Keratinocyte (primary cell): ENCODE measurements at regions not wholly inside any gene's neighbourhood (a gene's known extent, or its start where the extent isn't known, plus 50 kb on each side); places are given as distances from the start of the nearest gene placed in this dataset.

ENCODE experiments used
- DNase-seq: peaks from one replicate; pipeline ENCODE4 v3.0.0-alpha.2; 2011; ENCODE audit warnings: low read depth, missing footprints, low spot score
- FAIRE-seq: peaks from 2 replicates; lab custom pipeline; 2011; peaks lifted over from hg19 to GRCh38; lab: Jason Lieb, UNC
- H2AFZ ChIP-seq: 2 replicates; pipeline ENCODE4 v1.6.0; 2012; ENCODE audit warnings: low read length, control low read depth, inconsistent platforms; ENCODE audit not compliant: control insufficient read depth
- H3K27ac ChIP-seq: 2 replicates; pipeline ENCODE4 v1.5.1; 2011; ENCODE audit warnings: low read length; ENCODE audit not compliant: control insufficient read depth, insufficient read depth
- H3K27me3 ChIP-seq: 3 replicates; pipeline ENCODE4 v1.6.0; 2011; ENCODE audit warnings: low read length; ENCODE audit not compliant: control insufficient read depth, insufficient read depth; ENCODE audit errors: extremely low read depth
- H3K36me3 ChIP-seq, 2 experiments: 2 replicates in 1 of 2; 3 replicates in 1 of 2; pipeline ENCODE4 v1.5.1; 2011; ENCODE audit warnings: low read length in 2 of 2, mild to moderate bottlenecking in 1 of 2; ENCODE audit not compliant: control insufficient read depth in 2 of 2, insufficient read depth in 2 of 2; ENCODE audit errors: extremely low read depth in 1 of 2
- H3K4me1 ChIP-seq: 3 replicates; pipeline ENCODE4 v1.5.1; 2011; ENCODE audit warnings: low read length; ENCODE audit not compliant: control insufficient read depth, insufficient read depth; ENCODE audit errors: extremely low read depth
- H3K4me2 ChIP-seq: 3 replicates; pipeline ENCODE4 v1.6.0; 2011; ENCODE audit warnings: low read depth, low read length; ENCODE audit not compliant: control insufficient read depth, insufficient read depth; ENCODE audit errors: extremely low read depth
- H3K4me3 ChIP-seq, 3 experiments: fragments of 200-600 bp in 1 of 3; sonication (generic) in 1 of 3; 2 replicates in 2 of 3; 3 replicates in 1 of 3; pipeline ENCODE4 v1.5.1; 2011 to 2016; ENCODE audit warnings: low read length in 3 of 3, mild to moderate bottlenecking in 3 of 3, control low read depth in 2 of 3, inconsistent platforms in 1 of 3, low read depth in 1 of 3, mixed read lengths in 1 of 3, mixed run types in 1 of 3, moderate library complexity in 1 of 3; ENCODE audit not compliant: control insufficient read depth in 2 of 3, insufficient read depth in 2 of 3; ENCODE audit errors: extremely low read depth in 1 of 3
- H3K79me2 ChIP-seq: 2 replicates; pipeline ENCODE4 v1.6.0; 2012; ENCODE audit warnings: low read length; ENCODE audit not compliant: control insufficient read depth, insufficient read depth
- H3K9ac ChIP-seq: 3 replicates; pipeline ENCODE4 v1.6.0; 2011; ENCODE audit warnings: low read length; ENCODE audit not compliant: control insufficient read depth, insufficient read depth; ENCODE audit errors: extremely low read depth
- H3K9me1 ChIP-seq: 3 replicates; pipeline ENCODE4 v1.6.0; 2011; ENCODE audit warnings: low read length; ENCODE audit not compliant: control insufficient read depth, insufficient read depth; ENCODE audit errors: extremely low read depth
- H3K9me3 ChIP-seq: 2 replicates; pipeline ENCODE4 v1.5.1; 2012; ENCODE audit warnings: low read depth, low read length; ENCODE audit not compliant: control insufficient read depth
- H4K20me1 ChIP-seq: 3 replicates; pipeline ENCODE4 v1.6.0; 2011; ENCODE audit warnings: low read length; ENCODE audit not compliant: control insufficient read depth, insufficient read depth; ENCODE audit errors: extremely low read depth
- EZH2 ChIP-seq: IDR thresholded peaks from one replicate; pipeline ENCODE4 v1.6.1; 2012; ENCODE audit warnings: inconsistent platforms, mild to moderate bottlenecking, low read length, moderate library complexity
- dilution Hi-C: fragments of 300-500 bp; cut with MboI; formaldehyde crosslinking; loops from one replicate; pipeline ENCODE4 v1.7.0; 2020; ENCODE audit warnings: low sequenced_read_pairs; ENCODE audit not compliant: extremely low pct_ligation_motif_present
- TF ChIP-seq, protein P1 (sequence below), 3 experiments: IDR thresholded peaks in 1 of 3; conservative IDR thresholded peaks in 1 of 3; optimal IDR thresholded peaks in 1 of 3; 2 replicates in 2 of 3; 3 replicates in 1 of 3; pipeline versions ENCODE3 to v1.5.1; 2011; ENCODE audit warnings: low read length in 3 of 3, mild to moderate bottlenecking in 3 of 3, moderate library complexity in 2 of 3, control low read depth in 1 of 3, inconsistent platforms in 1 of 3; ENCODE audit not compliant: insufficient read depth in 2 of 3; ENCODE audit errors: extremely low read depth in 1 of 3

GRCh38 chr1:79554688-79555087, 548.2 kb upstream of the ADGRL4 start:
- Histone ChIP-seq H3K9me3 (no peaks in the 10 kb centered on the region), H3K4me3 (no peak overlapping the region), H3K4me2 (no peak overlapping the region), H3K79me2 (no peaks in the 10 kb centered on the region), H3K27ac (no peak overlapping the region), H3K9ac (no peak overlapping the region), H4K20me1 (no peaks in the 10 kb centered on the region), H3K27me3 (no peaks in the 10 kb centered on the region), H3K4me1 (no peaks in the 10 kb centered on the region), H2AFZ (no peak overlapping the region), H3K9me1 (no peaks in the 10 kb centered on the region), H3K36me3 (no peaks in the 10 kb centered on the region)
- FAIRE-seq (no peak), DNase-seq (no peak)
- dilution Hi-C loops: no loop called here
- TF ChIP-seq, protein P1, sequence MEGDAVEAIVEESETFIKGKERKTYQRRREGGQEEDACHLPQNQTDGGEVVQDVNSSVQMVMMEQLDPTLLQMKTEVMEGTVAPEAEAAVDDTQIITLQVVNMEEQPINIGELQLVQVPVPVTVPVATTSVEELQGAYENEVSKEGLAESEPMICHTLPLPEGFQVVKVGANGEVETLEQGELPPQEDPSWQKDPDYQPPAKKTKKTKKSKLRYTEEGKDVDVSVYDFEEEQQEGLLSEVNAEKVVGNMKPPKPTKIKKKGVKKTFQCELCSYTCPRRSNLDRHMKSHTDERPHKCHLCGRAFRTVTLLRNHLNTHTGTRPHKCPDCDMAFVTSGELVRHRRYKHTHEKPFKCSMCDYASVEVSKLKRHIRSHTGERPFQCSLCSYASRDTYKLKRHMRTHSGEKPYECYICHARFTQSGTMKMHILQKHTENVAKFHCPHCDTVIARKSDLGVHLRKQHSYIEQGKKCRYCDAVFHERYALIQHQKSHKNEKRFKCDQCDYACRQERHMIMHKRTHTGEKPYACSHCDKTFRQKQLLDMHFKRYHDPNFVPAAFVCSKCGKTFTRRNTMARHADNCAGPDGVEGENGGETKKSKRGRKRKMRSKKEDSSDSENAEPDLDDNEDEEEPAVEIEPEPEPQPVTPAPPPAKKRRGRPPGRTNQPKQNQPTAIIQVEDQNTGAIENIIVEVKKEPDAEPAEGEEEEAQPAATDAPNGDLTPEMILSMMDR (optimal IDR thresholded peaks at IDR 0.05 in 1 of 3, IDR thresholded peaks at IDR 0.05 in 1 of 3, conservative IDR thresholded peaks at IDR 0.05 in 1 of 3; ENCODE audit: extremely low read depth in 1 of 3, insufficient read depth in 2 of 3, low read length in 3 of 3): no peak
- no peak for TF ChIP-seq EZH2

DNA sequence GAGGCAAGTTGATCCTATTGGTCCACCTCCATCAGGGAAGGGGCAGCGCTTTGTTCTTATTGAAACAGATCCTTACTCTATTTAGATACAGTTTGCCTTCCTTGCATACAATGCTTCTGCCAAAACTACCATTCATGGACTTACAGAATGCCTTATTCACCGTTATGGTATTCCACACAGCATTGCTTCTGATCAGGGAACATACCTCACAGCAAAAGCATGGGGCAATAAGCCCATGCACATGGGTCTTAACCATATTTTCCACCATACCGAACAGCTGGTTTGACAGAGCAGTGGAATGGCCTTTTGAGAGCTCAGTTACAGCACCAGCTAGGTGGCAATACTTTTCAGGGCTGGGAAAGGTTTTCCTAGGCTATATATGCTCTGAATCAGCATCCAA, 544.8 kb upstream of the ADGRL4 start:
- Histone ChIP-seq H3K79me2 (no peaks in the 10 kb centered on the region), H3K27me3 (no peaks in the 10 kb centered on the region), H3K27ac (no peak overlapping the region), H3K4me1 (no peaks in the 10 kb centered on the region), H3K9me3 (no peaks in the 10 kb centered on the region), H3K36me3 (no peaks in the 10 kb centered on the region), H3K9me1 (no peaks in the 10 kb centered on the region), H3K4me2 (no peak overlapping the region), H3K9ac (no peak overlapping the region), H3K4me3 (no peak overlapping the region), H2AFZ (no peak overlapping the region), H4K20me1 (no peaks in the 10 kb centered on the region)
- no peak for FAIRE-seq
- no peak for DNase-seq
- TF ChIP-seq, protein P1 (optimal IDR thresholded peaks at IDR 0.05 in 1 of 3, IDR thresholded peaks at IDR 0.05 in 1 of 3, conservative IDR thresholded peaks at IDR 0.05 in 1 of 3; ENCODE audit: extremely low read depth in 1 of 3, insufficient read depth in 2 of 3, low read length in 3 of 3): no peak
- dilution Hi-C loops: no loop called here
